Transverse colon (tissue), 4 donors: ENCODE measurements at regions not wholly inside any gene's neighbourhood (a gene's known extent, or its start where the extent isn't known, plus 50 kb on each side); places are given as distances from the start of the nearest gene placed in this dataset.

ENCODE experiments used
- DNase-seq: peaks from one replicate; pipeline ENCODE4 v3.0.0-alpha.2; 2019
- H3K27ac ChIP-seq, 4 donors: fragments of 200-600 bp; sonication (generic); 2 replicates each; pipeline ENCODE4 v1.5.1; 2016 to 2018; ENCODE audit warnings: inconsistent platforms in 4 of 4
- H3K27me3 ChIP-seq: fragments of 200-600 bp; sonication (generic); 2 replicates; pipeline ENCODE4 v1.5.1; 2017; ENCODE audit warnings: inconsistent platforms
- H3K36me3 ChIP-seq, 4 donors: fragments of 200-600 bp; sonication (generic); 2 replicates each; pipeline ENCODE4 v1.5.1; 2017 to 2019; ENCODE audit warnings: inconsistent platforms in 4 of 4
- H3K4me1 ChIP-seq, 4 donors: fragments of 200-600 bp; sonication (generic); 2 replicates each; pipeline ENCODE4 v1.5.1; 2017 to 2020; ENCODE audit warnings: inconsistent platforms in 4 of 4
- H3K4me3 ChIP-seq, 4 donors: fragments of 200-600 bp; sonication (generic); 1 replicate in 1 of 4; 2 replicates in 3 of 4; pipeline versions ENCODE4 v1.5.1 to v1.6.1; 2017 to 2019; ENCODE audit warnings: inconsistent platforms in 4 of 4
- H3K9me3 ChIP-seq, 2 donors: fragments of 200-600 bp; sonication (generic); 2 replicates each; pipeline ENCODE4 v1.5.1; 2017 to 2019; ENCODE audit warnings: inconsistent platforms in 2 of 2
- EP300 ChIP-seq: sonication (generic); formaldehyde crosslinking; IDR thresholded peaks from one replicate; pipeline ENCODE4 v1.6.1; 2017; ENCODE audit warnings: antibody characterized with exemption, low read depth
- POLR2A ChIP-seq: fragments of 450-650 bp; IDR thresholded peaks from one replicate; pipeline ENCODE4 v1.6.1; 2016; ENCODE audit warnings: antibody characterized with exemption, mild to moderate bottlenecking, moderate library complexity
- POLR2AphosphoS5 ChIP-seq, 3 donors: sonication (generic); formaldehyde crosslinking; IDR thresholded peaks; one replicate each; pipeline ENCODE4 v1.6.1; 2016; ENCODE audit warnings: antibody characterized with exemption in 3 of 3
- WGBS, 2 donors: methylation state at CpG; one replicate each; pipeline ENCODE4 v1.1.5; 2018; ENCODE audit warnings: low coverage in 1 of 2; 5-methylcytosine and 5-hydroxymethylcytosine counted together
- in situ Hi-C, 4 donors: fragments of 200-750 bp; cut with MboI; loops; one replicate each; pipeline versions ENCODE4 v1.15.0 to v1.15.1; 2017; ENCODE audit warnings: low sequenced_read_pairs in 3 of 4, low pct_ligation_motif_present in 1 of 4, low pct_unique_long_range_greater_than_20kb in 1 of 4
- intact Hi-C: fragments of 100-400 bp; cut with DNase I; formaldehyde crosslinking; loops from one replicate; pipeline ENCODE4 v1.15.1; 2023; ENCODE audit warnings: low total_unique reads
- TF ChIP-seq, protein P1 (sequence below), 5 experiments: fragments of 200-600 bp in 3 of 5; fragments of 450-650 bp in 2 of 5; sonication (generic) in 3 of 5; IDR thresholded peaks; 1 replicate in 2 of 5; 2 replicates in 3 of 5; pipeline ENCODE4 v1.5.1; 2016 to 2017; ENCODE audit warnings: antibody characterized with exemption in 5 of 5, inconsistent platforms in 3 of 5, mild to moderate bottlenecking in 2 of 5, moderate library complexity in 1 of 5

DNA sequence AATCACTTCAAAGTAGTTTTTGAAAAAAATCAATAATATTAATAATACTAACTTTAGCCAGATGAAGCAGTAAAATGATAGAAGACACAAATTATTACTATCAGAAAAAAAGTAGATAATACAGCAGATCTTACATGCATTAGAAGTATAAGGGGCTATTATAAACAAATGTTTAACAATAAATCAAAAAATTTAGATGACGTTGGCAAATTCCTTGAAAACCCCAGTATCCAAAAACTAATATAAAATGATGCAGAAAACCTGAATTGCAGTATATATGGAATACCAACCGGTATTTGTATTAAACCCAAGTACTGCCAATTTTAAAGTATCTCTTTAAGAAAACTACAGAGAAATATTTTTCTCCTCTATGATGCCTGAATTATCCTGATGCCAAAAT is 573.3 kb upstream of the CTNND2 start:
- Histone ChIP-seq H3K27ac (no peak overlapping the region), H3K36me3 (no peaks in the 10 kb centered on the region), H3K9me3 (no peaks in the 10 kb centered on the region), H3K4me3 (no peak overlapping the region), H3K4me1 (no peaks in the 10 kb centered on the region), H3K27me3 (no peaks in the 10 kb centered on the region)
- in situ Hi-C loops (no loop called here), intact Hi-C loops (no loop called here)
- TF ChIP-seq EP300 (no peak), POLR2AphosphoS5 (IDR thresholded peaks at IDR 0.05) (no peak)
- TF ChIP-seq, protein P1, sequence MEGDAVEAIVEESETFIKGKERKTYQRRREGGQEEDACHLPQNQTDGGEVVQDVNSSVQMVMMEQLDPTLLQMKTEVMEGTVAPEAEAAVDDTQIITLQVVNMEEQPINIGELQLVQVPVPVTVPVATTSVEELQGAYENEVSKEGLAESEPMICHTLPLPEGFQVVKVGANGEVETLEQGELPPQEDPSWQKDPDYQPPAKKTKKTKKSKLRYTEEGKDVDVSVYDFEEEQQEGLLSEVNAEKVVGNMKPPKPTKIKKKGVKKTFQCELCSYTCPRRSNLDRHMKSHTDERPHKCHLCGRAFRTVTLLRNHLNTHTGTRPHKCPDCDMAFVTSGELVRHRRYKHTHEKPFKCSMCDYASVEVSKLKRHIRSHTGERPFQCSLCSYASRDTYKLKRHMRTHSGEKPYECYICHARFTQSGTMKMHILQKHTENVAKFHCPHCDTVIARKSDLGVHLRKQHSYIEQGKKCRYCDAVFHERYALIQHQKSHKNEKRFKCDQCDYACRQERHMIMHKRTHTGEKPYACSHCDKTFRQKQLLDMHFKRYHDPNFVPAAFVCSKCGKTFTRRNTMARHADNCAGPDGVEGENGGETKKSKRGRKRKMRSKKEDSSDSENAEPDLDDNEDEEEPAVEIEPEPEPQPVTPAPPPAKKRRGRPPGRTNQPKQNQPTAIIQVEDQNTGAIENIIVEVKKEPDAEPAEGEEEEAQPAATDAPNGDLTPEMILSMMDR (IDR thresholded peaks at IDR 0.05), result no peak
- 63 to 82% methylated on average over 2 of the region's 2 CpGs for WGBS, 2 donors
- no peak for DNase-seq

DNA sequence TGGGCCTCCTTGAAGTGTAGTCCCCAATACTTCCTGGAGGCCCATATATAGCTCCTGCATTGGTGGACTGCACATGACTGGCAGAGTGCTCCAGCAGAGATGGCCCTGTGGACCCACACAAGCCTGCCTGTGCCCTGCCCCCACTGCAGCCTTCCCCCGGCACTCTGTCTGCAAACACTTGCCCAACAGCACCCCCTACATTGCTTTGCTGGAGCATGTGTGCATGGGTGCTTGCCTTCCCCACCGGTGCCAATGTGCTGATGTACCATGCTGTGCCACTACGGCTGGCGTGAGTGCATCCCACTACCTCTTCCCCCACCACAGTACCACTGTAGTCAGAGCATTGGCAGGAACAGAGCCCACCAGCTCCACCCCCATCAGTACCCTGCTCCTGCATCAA is 563.6 kb upstream of the CTNND2 start:
- in situ Hi-C loops, result no loop called here
- TF ChIP-seq EP300 (no peak), POLR2A (no peak), POLR2AphosphoS5 (IDR thresholded peaks at IDR 0.05) (no peak)
- TF ChIP-seq, protein P1 (IDR thresholded peaks at IDR 0.05), result no peak
- Histone ChIP-seq H3K27ac (no peak overlapping the region), H3K27me3 (no peaks in the 10 kb centered on the region), H3K4me3 (no peak overlapping the region), H3K9me3 (peaks cover 0 to 9% of the 10 kb centered on the region in 2 donors), H3K36me3 (no peaks in the 10 kb centered on the region), H3K4me1 (no peaks in the 10 kb centered on the region)
- DNase-seq, result no peak
- intact Hi-C loops, result no loop called here
- WGBS, 2 donors, result 100% methylated on average over 2 of the region's 4 CpGs; no CpG with 5 or more reads in 1 of the 2 donors

DNA sequence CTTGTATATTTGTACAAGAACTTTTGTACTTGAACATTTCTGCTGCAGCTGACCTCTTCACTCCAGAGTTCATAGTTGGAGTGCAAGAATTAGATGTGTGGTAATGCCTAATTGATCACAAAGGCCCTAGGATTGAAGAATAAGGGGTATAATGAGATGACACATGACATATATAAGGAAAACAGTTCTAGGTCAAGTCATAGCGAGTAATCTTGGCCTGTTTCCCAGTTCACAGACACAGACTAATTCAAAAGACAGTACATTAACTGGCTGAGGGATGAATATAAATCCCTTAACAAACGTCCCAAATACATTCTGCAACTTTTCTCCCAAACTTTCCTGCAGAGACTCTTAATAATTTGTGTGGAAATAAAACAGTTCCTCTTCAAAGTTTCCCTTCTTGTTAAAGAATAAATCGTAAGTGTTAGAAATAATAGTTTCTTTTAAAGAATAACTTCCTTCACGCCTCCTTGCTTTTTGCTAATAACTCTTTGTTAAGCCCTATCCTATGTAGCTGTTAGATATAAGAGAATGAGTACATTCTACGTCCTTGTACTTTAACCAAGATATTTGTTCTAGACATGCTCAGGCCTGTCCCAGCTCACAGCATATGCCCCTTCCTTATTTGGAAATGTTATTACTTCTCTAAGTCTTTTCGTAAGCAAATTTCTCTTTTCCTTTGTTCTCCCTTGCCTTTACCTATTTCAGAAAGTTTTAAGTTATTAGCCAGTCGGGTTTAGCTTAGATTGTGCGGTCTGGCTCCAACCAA is 556.4 kb upstream of the CTNND2 start:
- Histone ChIP-seq H3K27me3 (no peaks in the 10 kb centered on the region), H3K27ac (no peak overlapping the region), H3K36me3 (no peaks in the 10 kb centered on the region), H3K4me1 (no peaks in the 10 kb centered on the region), H3K4me3 (no peak overlapping the region), H3K9me3 (no peaks in the 10 kb centered on the region)
- intact Hi-C loops (no loop called here), in situ Hi-C loops (no loop called here)
- TF ChIP-seq EP300 (no peak), POLR2A (no peak), POLR2AphosphoS5 (IDR thresholded peaks at IDR 0.05) (no peak)
- TF ChIP-seq, protein P1 (IDR thresholded peaks at IDR 0.05), result no peak
- 62 to 63% methylated on average over 8 of the region's 8 CpGs for WGBS, 2 donors
- DNase-seq, result no peak

DNA sequence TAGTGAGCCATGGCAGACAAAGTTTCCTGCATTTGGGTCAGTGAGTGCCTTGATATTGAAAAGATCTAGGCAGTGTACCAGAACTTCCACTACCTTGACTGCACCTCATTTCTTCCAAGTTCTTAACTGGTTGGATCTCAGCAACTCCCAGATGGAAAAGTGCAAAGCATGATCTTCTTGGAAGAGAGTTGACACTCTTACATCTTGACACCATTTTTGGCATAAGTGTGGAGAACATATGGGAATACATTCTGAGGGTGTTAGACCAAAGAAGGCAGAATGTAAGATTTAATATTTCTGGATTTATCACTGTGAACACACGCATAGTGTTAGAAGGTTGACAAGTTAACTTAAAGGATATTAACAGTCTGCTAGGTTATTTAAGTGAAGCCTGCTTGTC is 555.1 kb upstream of the CTNND2 start:
- H3K36me3 ChIP-seq, result no peaks in the 10 kb centered on the region
- no peak overlapping the region for H3K4me3 ChIP-seq
- intact Hi-C loops (no loop called here), in situ Hi-C loops (no loop called here)
- WGBS, 2 donors, result 95 to 100% methylated on average over 1 of the region's 1 CpG
- H3K27me3 ChIP-seq, result no peaks in the 10 kb centered on the region
- no peak for DNase-seq
- no peaks in the 10 kb centered on the region for H3K4me1 ChIP-seq
- H3K9me3 ChIP-seq, result peaks cover 0 to 4% of the 10 kb centered on the region in 2 donors
- TF ChIP-seq EP300 (no peak), POLR2AphosphoS5 (IDR thresholded peaks at IDR 0.05) (no peak), POLR2A (no peak)
- TF ChIP-seq, protein P1 (IDR thresholded peaks at IDR 0.05), result no peak
- H3K27ac ChIP-seq, result no peak overlapping the region
